Uterus (tissue), 3 donors: ENCODE measurements at regions not wholly inside any gene's neighbourhood (a gene's known extent, or its start where the extent isn't known, plus 50 kb on each side); places are given as distances from the start of the nearest gene placed in this dataset.

Experiments
- DNase-seq, 2 donors: peaks; one replicate each; pipeline ENCODE4 v3.0.0-alpha.2; 2019 to 2020
- H3K27ac ChIP-seq, 2 donors: fragments of 200-600 bp; sonication (generic); 1 replicate in 1 of 2; 2 replicates in 1 of 2; pipeline ENCODE4 v1.5.1; 2016 to 2018
- H3K27me3 ChIP-seq, 2 donors: fragments of 200-600 bp; sonication (generic); one replicate each; pipeline ENCODE4 v1.5.1; 2018 to 2019; ENCODE audit warnings: control low read depth in 1 of 2
- H3K36me3 ChIP-seq, 2 donors: fragments of 200-600 bp; sonication (generic); one replicate each; pipeline ENCODE4 v1.5.1; 2019; ENCODE audit warnings: control low read depth in 1 of 2
- H3K4me1 ChIP-seq, 2 donors: fragments of 200-600 bp; sonication (generic); one replicate each; pipeline ENCODE4 v1.5.1; 2018 to 2019; ENCODE audit warnings: control low read depth in 1 of 2
- H3K4me3 ChIP-seq, 2 donors: fragments of 200-600 bp; sonication (generic); 1 replicate in 1 of 2; 2 replicates in 1 of 2; pipeline ENCODE4 v1.5.1; 2018 to 2019; ENCODE audit warnings: mild to moderate bottlenecking in 1 of 2
- H3K9me3 ChIP-seq, 2 donors: fragments of 200-600 bp; sonication (generic); one replicate each; pipeline ENCODE4 v1.5.1; 2019; ENCODE audit warnings: control low read depth in 1 of 2
- POLR2A ChIP-seq, 2 donors: fragments of 450-650 bp; IDR thresholded peaks; one replicate each; pipeline ENCODE4 v1.6.1; 2016; ENCODE audit warnings: antibody characterized with exemption in 2 of 2, mild to moderate bottlenecking in 1 of 2, moderate library complexity in 1 of 2
- intact Hi-C: fragments of 100-400 bp; cut with DNase I; formaldehyde crosslinking; loops from one replicate; pipeline ENCODE4 v1.15.1; 2023; ENCODE audit warnings: low total_unique reads
- TF ChIP-seq, protein P1 (sequence below), 4 experiments: fragments of 200-600 bp in 2 of 4; fragments of 450-650 bp in 2 of 4; sonication (generic) in 2 of 4; IDR thresholded peaks; one replicate each; pipeline ENCODE4 v1.5.1; 2016 to 2019; ENCODE audit warnings: antibody characterized with exemption in 4 of 4, mild to moderate bottlenecking in 2 of 4, moderate library complexity in 1 of 4
- donor health status: DM: yes; HTN: yes; CAD: no.

DNA sequence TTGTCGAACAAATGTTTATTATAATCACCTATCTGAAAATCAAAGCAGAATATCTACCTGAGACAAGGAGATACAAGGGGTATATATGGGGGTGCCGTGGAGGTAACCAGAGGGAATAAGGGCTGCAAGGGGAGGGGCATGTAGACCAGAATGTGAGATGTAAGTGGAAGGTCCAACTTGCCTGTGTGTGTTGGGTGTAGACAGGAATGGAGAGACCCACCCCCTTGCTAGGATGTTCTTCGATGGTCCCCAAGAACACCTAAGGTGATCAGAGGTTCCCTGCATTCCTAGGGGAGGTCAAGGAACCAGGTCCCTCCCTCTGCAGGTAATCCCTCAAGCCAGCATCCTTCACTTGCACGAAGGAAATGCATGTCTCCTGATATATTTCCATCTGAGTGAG lies 167.9 kb downstream of the DICER1 start:
- DNase-seq, result no peak
- Histone ChIP-seq H3K4me3 (no peak overlapping the region), H3K4me1 (no peaks in the 10 kb centered on the region), H3K9me3 (peaks cover 0 to 5% of the 10 kb centered on the region in 2 donors), H3K27me3 (no peaks in the 10 kb centered on the region), H3K27ac (no peak overlapping the region), H3K36me3 (no peaks in the 10 kb centered on the region)
- TF ChIP-seq POLR2A (IDR thresholded peaks at IDR 0.05), result no peak
- TF ChIP-seq, protein P1, sequence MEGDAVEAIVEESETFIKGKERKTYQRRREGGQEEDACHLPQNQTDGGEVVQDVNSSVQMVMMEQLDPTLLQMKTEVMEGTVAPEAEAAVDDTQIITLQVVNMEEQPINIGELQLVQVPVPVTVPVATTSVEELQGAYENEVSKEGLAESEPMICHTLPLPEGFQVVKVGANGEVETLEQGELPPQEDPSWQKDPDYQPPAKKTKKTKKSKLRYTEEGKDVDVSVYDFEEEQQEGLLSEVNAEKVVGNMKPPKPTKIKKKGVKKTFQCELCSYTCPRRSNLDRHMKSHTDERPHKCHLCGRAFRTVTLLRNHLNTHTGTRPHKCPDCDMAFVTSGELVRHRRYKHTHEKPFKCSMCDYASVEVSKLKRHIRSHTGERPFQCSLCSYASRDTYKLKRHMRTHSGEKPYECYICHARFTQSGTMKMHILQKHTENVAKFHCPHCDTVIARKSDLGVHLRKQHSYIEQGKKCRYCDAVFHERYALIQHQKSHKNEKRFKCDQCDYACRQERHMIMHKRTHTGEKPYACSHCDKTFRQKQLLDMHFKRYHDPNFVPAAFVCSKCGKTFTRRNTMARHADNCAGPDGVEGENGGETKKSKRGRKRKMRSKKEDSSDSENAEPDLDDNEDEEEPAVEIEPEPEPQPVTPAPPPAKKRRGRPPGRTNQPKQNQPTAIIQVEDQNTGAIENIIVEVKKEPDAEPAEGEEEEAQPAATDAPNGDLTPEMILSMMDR (IDR thresholded peaks at IDR 0.05), result no peak
- intact Hi-C loops, result no loop called here

DNA sequence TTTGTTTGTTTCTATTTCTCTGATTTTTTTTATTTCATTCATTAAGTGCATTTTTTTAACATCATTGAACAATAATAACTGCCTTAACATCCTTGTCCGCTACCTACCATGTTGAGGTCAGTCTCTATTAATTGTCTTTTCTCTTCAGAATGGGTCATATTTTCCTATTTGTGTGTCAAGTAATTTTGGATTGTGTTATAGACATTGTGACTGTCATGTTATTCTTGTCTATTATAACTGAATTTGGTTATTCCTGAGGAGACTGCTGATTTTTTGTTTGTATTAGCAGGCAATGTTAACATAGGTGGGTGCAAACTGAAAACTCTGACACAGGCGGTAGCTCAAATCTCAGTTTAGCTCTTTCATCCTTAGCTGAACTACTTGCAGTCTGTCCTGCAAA lies 169.9 kb downstream of the DICER1 start:
- H3K4me3 ChIP-seq, result no peak overlapping the region
- DNase-seq, result no peak
- H3K4me1 ChIP-seq, result no peaks in the 10 kb centered on the region
- TF ChIP-seq, protein P1 (IDR thresholded peaks at IDR 0.05), result no peak
- TF ChIP-seq POLR2A (IDR thresholded peaks at IDR 0.05), result no peak
- H3K9me3 ChIP-seq, result peaks cover 0 to 5% of the 10 kb centered on the region in 2 donors
- no peaks in the 10 kb centered on the region for H3K36me3 ChIP-seq
- intact Hi-C loops, result no loop called here
- no peak overlapping the region for H3K27ac ChIP-seq
- H3K27me3 ChIP-seq, result no peaks in the 10 kb centered on the region

DNA sequence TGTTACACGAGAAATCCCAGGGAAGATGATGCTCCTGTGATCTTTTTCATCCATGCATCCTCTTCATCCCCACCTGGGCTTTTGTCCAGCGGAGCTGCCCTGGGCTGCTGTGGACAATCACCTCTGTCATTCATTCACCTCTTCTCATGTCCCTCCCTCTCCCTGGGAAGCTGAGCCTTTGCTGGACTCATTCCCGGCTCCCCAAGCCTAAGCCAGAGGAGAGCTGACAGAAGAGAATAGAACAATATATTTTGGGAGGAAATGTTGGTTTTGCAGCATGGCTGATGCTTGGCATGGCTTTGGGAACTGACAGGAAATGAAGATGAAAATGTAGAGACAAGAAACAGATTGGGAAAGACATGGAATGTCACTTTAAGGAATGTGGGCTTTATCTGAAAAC lies 177.4 kb downstream of the DICER1 start:
- Histone ChIP-seq H3K4me3 (no peak overlapping the region), H3K27ac (no peak overlapping the region), H3K4me1 (no peaks in the 10 kb centered on the region), H3K27me3 (no peaks in the 10 kb centered on the region), H3K9me3 (no peaks in the 10 kb centered on the region), H3K36me3 (no peaks in the 10 kb centered on the region)
- DNase-seq, result no peak
- intact Hi-C loops, result no loop called here
- TF ChIP-seq POLR2A (IDR thresholded peaks at IDR 0.05), result no peak
- TF ChIP-seq, protein P1 (IDR thresholded peaks at IDR 0.05), result no peak

DNA sequence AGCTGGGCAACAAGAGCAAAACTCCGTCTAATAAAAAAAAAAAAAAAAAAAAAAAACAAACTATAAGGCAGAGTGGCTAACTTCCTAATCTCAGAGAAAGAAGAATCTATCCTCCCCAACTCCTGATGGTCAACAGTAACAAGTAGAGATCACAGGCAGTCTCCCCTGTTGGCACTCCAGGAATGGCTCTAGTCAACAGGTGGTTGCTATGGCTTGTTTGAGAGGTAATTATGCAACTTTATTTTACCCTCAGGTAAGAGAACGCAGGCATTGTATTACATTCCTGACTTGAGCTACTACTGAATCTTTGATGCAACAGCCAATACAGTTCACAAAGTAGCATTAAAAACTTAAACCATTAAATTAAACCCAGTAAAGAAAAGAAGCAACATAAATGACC lies 180.3 kb downstream of the DICER1 start:
- Histone ChIP-seq H3K36me3 (no peaks in the 10 kb centered on the region), H3K4me1 (no peaks in the 10 kb centered on the region), H3K27me3 (no peaks in the 10 kb centered on the region), H3K4me3 (no peak overlapping the region), H3K27ac (no peak overlapping the region), H3K9me3 (no peaks in the 10 kb centered on the region)
- TF ChIP-seq POLR2A (IDR thresholded peaks at IDR 0.05), result no peak
- TF ChIP-seq, protein P1 (IDR thresholded peaks at IDR 0.05), result no peak
- DNase-seq, result no peak
- intact Hi-C loops, result no loop called here

DNA sequence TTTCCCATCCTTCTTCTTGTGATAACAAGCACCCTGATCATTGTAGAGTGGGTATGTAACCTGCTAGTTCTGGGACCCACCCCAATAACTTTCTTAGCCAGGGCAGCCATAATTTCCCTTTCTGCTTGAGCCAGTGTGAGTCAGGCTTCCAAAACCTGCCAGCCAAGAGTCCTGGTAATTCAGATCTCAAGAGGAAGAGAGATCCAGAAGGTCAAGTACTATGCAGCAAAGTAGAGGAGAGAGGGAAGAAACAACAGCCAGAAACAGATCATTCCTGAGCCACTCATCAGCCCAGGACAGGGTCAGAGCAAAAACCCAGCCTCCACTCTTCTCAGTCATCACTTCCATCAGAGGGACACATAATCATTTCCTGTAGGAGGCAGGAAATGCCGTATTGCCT lies 182.0 kb downstream of the DICER1 start:
- no peaks in the 10 kb centered on the region for H3K27me3 ChIP-seq
- H3K27ac ChIP-seq, result no peak overlapping the region
- TF ChIP-seq, protein P1 (IDR thresholded peaks at IDR 0.05), result no peak
- no peak for TF ChIP-seq POLR2A (IDR thresholded peaks at IDR 0.05)
- H3K9me3 ChIP-seq, result no peaks in the 10 kb centered on the region
- DNase-seq, result no peak
- intact Hi-C loops, result no loop called here
- H3K36me3 ChIP-seq, result no peaks in the 10 kb centered on the region
- no peaks in the 10 kb centered on the region for H3K4me1 ChIP-seq
- H3K4me3 ChIP-seq, result no peak overlapping the region
